Activated T-cell treated with anti-CD3 and anti-CD28 coated beads for 48 hours (primary cell): ENCODE measurements at regions not wholly inside any gene's neighbourhood (a gene's known extent, or its start where the extent isn't known, plus 50 kb on each side); places are given as distances from the start of the nearest gene placed in this dataset.
A peak's percentile ranks its signal among the peaks of the same experiment; 100 is the strongest.
"Not testable (repeated sequence)": the region's sequence is repeated elsewhere in the genome, so short reads cannot be mapped to it uniquely, and the experiment has no call there.

Experiments
- DNase-seq: peaks from one replicate; pipeline ENCODE4 v3.0.0-alpha.2; 2020; ENCODE audit warnings: low read depth

GRCh38 chr22:23395530-23396361 lies 184.3 kb downstream of the IGLL1 start:
- no peak for DNase-seq

DNA sequence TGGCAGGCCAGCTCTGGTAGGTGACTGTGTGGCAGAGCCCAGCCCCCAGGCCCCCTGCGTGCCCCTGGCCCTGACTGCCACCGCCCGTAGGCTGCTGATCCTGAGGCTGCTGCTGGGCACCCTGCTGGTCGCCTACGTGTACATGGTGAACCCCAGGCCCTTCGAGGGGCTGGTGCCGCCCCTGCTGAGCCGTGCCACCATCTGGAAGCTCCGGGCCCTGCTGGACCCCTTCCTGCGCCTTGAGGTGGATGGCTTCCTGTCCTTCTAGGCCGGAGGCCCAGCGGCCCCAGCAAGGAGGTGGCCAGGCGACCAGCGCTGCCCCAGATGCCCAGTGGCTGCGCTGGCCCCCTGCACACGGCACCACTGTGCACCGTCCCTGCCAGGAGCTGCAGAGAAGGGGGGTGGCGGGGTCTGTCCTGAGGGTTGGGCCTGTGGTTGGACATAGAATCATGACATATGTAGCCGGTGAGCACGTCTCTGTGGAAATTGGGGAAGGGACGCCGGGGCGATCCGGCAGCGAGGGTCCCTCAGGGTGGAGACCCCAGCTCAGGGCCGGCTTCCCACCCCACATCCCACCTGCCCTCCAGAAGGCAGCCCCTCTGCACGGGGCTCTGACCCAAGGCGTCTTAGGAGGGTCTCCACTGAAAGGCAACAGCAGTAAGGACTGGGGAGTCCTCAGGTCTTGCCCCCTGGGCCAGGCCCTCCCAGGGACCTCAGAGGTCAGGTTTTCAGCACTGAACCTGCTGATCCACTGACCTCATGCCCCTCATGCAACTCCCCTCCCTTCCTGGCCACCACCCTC lies 185.4 kb downstream of the IGLL1 start:
- DNase-seq, result no peak

DNA sequence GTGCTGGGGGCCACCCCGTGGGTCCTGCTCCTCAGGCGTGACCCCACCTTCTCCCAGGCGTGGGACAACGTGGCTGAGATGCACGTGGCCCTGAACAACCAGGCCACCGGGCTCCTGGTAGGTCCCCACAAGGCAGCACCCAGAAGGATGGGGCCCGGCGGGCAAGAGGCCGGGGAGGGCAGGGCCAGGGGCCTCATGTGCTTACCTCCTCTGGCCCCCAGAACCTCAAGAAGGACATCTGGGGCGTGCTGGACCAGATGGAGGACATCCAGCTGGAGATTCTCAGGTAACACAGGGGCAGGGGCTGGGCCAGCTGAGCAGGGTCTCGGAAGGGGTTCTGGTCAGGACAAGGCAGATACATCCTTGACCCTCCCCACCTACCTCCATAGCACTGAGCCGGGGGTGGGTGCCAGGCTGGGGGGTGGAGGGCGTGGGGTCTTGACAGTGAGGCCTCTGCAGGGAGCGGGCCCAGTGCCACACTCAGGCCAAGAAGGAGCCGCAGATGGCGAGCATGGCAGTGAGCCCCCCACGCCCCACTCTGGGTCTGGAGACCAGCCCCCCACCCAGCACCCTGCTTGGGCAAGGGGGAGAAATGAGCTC lies 186.3 kb downstream of the IGLL1 start:
- no peak for DNase-seq

DNA sequence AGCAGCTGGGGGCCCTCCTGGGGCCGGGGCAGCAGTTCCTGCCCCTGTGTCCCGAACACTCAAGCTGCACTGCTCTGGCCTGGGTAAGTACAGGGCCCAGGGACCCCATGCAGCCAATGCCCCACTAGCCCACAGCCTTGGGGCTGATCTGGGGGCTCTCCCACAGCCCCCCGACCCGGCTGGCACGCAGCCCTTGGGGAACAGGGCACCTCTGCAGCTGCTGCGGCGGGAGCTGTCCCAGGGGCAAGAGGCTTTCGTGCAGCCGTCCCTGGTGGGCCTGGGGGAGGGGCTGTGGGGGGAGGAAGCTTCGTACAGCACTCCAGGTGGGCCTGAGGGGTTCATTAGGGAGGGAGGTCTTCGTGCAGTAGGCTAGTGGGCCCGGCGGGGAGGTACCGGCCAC lies 186.9 kb downstream of the IGLL1 start:
- not testable (repeated sequence) for DNase-seq

DNA sequence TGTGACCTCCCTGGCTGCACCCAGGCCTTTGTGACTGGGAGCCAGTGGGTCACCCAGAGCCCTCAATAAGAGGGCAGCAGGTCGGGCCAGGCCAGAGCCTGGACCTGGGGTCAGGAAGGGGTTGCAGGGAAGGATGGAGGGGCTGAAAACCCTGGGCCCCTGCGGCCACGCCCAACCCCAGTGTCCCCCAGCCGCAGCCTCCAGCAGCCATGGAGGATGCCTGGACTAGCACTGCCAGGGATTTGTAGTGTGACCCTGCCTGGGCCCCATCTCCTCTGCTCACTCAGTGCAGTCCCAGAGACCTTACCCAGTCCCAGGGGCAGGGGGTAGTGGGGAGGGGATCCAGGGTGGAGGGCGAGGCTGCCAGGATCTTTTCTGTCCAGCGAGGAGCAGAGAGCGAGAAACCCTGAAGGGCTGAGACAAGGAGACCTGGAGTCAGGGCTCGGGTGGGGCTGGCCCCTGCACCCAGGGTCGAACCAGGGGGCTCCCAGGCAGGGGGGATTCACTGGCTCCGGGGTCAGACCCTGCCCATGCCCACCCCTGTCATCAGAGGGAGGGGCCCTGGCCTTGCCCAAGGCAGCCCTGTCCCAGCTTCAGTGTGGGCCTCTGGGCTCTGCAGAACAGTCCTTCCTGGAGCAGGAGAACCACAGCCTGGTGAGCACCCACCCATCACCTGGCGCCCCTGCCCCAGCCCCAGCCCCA lies 187.5 kb downstream of the IGLL1 start:
- DNase-seq, result no peak

- DNase-seq, result no peak
Observed at GRCh38 chr22:23391022-23391421, 189.1 kb downstream of the IGLL1 start.

DNA sequence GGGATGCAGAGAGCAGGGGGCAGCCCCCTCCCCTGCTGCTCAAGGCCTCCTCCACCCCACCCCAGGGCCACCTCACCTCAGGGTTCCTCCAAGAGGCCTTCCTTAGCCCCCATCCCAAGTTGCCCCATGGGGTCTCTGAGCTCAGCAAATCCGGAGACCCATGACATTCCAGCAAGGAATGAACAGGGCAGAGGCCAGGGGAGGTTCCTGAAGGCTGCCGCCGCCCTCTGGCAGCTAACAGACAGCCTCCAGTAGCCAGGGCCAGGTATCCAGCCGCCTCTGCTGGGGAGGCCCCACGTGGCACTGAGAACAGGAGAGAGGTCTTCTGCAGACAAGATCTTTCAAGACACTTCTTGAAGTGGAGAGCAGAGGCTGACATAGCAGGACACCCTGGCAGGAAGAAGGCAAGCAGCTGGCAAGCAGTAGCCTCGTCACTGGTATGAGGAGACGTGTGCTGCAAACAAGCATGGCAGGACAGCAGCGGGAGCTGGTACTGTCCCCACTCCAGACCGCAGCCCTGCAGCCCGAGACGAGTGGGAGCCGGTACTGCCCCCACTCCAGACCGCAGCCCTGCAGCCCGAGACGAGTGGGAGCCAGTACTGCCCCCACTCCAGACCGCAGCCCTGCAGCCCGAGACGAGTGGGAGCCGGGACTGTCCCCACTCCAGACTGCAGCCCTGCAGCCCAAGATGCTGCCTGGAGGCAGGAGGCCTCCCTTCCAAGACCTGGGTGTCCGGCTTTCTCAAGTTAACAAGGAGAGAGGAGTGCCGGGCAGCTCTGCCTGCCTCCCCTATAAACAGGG lies 190.6 kb downstream of the IGLL1 start:
- DNase-seq, result no peak

DNA sequence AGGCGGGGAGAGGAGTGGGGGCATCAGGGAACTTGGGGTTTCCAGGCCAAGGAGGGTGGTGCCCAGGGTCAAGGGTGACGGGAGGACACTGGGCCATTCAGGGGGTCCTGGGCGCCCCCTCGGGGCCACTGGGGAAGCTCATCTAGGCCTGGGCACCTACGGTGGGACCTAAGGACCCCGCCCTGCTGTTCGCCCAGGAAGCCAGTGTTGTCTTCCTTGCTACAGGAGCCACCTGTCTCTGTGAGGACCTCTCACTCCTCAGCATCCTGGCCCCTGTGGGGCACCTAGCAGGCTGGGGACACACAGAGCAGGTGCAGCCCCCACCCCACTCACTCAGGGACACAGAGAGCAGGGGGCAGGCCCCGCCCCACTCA lies 191.6 kb downstream of the IGLL1 start:
- DNase-seq, result no peak

DNA sequence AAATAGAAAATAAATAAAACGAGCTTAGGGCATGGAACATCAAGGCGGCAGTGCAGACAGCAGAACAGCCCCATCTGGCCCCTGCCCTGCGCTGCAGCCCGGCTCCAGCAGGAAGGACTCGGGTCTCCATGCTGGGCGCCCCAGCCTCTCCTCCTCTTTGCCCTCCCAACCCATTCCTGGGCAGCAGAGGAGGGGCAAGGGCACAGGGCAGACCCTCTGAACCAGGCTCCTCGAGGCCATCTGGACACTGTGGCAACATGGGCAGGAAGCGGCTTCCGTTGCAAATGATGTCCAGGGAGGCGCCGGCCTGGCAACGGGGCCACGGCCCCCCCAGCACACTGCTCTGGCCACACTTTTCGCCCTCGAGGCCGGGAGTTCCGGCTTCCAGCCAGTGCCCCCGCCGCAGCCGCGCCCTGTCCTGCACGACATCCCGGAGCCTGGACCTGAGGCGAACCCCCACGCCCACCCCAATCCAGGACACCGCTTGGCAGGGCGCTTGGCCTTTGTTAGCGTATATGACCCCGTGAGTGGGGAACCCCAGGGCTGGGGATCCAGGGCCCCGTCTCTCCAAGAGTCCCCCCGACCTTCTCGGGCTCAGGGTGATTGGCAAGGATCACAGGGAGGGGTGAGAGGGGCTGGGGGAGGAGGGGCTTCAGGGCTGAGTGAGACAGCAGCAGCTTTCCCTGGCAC lies 192.1 kb downstream of the IGLL1 start:
- DNase-seq, result no peak

GRCh38 chr22:23386822-23387580 lies 193.1 kb downstream of the IGLL1 start:
- no peak for DNase-seq

- DNase-seq, result peak; percentile 77
Observed at GRCh38 chr22:23385678-23386631, 194.1 kb downstream of the IGLL1 start.

DNA sequence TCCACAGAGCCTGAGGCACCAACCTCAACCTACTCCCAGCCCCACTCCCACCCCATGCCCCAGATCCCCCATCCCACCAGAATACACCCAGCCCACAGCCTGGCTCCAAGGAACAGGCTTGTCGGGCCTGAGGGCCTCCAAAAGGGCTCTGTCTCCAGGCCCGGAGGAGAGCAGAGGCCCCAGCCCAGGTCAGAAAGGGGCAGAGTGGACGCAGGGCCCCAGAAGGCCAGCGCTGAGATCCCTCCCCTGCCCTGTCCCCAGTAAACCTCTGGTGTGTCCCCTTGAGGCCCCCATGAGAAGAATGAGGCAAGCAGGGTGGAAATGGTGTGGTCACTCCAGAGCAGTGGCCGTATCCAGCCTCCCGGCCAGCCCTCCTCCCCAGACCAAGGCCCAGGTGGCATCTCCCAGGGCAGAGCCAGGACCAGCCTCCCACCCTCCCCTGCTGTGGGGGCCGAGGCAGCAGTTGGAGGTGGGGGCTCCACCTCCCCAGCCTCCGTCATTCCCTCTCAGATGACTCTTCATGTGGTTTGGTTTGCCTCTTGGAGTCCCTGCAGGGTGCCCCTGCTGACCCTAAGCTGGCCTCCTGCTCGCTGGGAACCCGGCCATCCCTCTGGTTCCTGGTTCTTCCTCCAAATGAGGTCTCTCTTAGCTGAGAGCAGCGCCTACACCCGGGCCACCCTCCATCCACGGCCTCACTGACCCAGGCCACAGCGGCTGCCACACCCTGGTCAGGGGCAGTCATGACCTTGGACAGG lies 195.0 kb downstream of the IGLL1 start:
- DNase-seq, result no peak

DNA sequence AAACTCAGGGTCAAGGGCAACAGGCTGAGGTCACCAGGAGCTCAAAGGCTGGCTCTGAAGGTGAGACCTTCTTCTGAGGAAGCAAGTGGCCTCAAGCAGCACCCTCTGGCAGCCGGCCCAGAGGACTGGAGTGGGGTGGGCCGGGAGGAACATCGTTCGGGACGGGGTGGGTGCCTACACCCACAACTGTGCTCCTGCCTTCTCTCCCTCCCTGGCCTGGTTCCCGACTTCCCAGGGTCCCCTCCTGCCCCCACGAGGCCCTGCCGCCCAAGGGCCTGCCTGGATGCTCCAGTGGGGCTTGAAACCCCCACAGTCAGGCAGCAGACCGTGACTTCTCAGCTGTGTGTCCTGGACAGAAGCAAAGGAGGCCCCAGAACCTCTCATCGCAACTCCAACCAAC lies 195.7 kb downstream of the IGLL1 start:
- no peak for DNase-seq

DNA sequence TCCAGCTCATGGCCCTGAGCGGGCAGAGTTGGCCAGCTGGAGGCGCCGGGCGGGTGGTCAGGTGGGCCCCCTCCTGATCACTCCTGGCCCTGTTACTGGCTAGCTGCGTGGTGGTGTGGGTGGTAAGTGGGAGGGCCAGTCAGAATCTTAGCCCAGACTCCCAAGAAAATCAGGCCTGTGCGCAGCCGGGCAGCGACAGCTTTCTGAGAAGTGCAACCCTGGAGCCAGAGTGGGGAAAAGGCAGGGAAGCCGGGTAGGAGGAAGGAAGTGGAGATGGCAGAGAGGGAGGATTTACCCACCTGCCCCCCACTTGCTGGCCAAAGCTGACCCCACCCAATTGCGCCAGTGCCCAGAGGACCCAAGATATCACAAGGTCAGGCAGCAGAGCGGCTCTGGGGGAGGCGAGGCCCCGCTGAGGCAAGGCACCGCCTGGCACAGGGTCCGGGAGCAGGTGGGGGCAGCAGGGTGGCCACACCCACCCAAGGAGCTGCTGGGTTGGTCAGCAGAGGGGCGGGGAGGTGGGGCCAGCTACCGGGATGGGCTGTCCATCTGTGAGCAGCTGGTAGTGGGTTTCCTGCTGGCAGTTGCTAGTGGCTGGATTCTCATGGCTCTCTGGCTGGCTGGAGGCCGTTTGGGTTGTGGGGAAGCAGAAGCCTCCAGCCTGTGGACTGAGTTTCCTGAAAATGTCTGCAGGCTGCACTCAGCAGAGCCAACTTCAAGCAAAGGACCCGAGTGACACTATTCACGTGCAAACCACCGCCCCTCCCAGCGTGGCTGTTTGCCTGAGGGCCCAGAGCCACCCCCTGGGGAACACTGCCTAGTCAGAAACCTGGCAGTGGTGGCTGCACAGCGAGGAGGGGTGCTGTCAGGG lies 196.4 kb downstream of the IGLL1 start:
- DNase-seq, result no peak

DNA sequence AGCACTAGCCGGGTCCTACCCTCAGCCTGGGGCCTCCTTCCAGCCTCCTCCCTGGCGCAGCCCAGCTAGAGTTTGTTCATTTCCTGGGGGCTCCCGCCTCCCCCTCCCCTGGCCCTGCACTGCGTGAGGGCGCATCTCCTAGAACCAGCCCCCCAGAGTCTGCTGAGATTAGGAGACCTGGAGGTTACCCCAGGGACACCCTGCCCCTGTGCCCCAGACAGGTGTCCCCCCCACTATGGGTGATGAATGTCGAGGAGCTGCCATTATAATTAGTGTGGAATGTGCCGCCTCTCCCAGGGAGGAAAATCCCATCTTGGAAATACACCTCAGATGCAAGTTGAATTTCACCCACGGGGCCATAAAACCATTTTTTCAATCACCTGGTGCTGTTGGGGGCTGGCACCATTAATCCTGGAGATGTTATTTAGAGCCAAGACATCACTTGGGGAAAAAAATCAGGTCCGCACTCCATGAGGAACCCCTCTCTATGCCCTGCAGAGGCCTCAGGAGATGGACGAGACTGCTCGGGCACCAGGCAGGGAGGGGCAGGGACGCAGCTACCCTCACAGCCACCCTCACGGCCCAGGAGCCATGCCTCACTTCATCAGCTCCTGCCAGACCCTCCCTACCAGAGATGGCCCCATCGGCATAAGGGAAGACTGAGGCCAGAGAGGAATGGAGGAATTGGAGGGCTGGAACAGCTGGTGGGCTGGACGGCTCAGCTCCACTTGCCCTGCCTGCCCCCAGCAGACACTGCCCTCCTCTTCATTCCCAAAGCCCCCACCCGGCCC lies 197.5 kb downstream of the IGLL1 start:
- DNase-seq, result no peak

GRCh38 chr22:23381661-23382427 lies 198.2 kb downstream of the IGLL1 start:
- DNase-seq, result no peak
